NCI-H345 treated with DMSO at 0.1 percent for 48 hours (cell line): ENCODE measurements at regions not wholly inside any gene's neighbourhood (a gene's known extent, or its start where the extent isn't known, plus 50 kb on each side); places are given as distances from the start of the nearest gene placed in this dataset.
"Not testable (repeated sequence)": the region's sequence is repeated elsewhere in the genome, so short reads cannot be mapped to it uniquely, and the experiment has no call there.

Experiments used
- DNase-seq: peaks from one replicate; lab custom pipeline; 2025; ENCODE audit not compliant: unreplicated experiment; lab: John Stamatoyannopoulos, UW

GRCh38 chr2:167844714-167845530, 402.5 kb downstream of the STK39 start:
- DNase-seq, result no peak

- no peak for DNase-seq
These were observed 403.7 kb downstream of the STK39 start for GRCh38 chr2:167843657-167844056.

- DNase-seq, result no peak
These were observed 404.2 kb downstream of the STK39 start for GRCh38 chr2:167843217-167843616.

- DNase-seq, result no peak
These were observed 405.3 kb downstream of the STK39 start for GRCh38 chr2:167842047-167842446.

- not testable (repeated sequence) for DNase-seq
These were observed 412.1 kb downstream of the STK39 start for GRCh38 chr2:167835290-167835689.

GRCh38 chr2:167834707-167835106, 412.7 kb downstream of the STK39 start:
- DNase-seq, result no peak

GRCh38 chr2:167833294-167833693, 414.1 kb downstream of the STK39 start:
- DNase-seq, result no peak

- DNase-seq, result no peak
These were observed 414.5 kb downstream of the STK39 start for GRCh38 chr2:167832868-167833287.

- DNase-seq, result no peak
These were observed 419.9 kb downstream of the STK39 start for GRCh38 chr2:167827352-167828097.

- DNase-seq, result no peak
These were observed 420.5 kb downstream of the STK39 start for GRCh38 chr2:167826906-167827305.

- no peak for DNase-seq
These were observed 421.7 kb downstream of the STK39 start for GRCh38 chr2:167825664-167826063.

- DNase-seq, result no peak
These were observed 424.5 kb downstream of the STK39 start for GRCh38 chr2:167822690-167823465.

- no peak for DNase-seq
These were observed 426.9 kb downstream of the STK39 start for GRCh38 chr2:167820488-167820887.

- DNase-seq, result no peak
These were observed 428.9 kb downstream of the STK39 start for GRCh38 chr2:167818521-167818920.

GRCh38 chr2:167817908-167818307, 429.5 kb downstream of the STK39 start:
- no peak for DNase-seq

- no peak for DNase-seq
These were observed 430.0 kb downstream of the STK39 start for GRCh38 chr2:167817422-167817821.

- no peak for DNase-seq
These were observed 430.5 kb downstream of the STK39 start for GRCh38 chr2:167816874-167817290.

GRCh38 chr2:167814881-167815718, 432.3 kb downstream of the STK39 start:
- DNase-seq, result no peak

GRCh38 chr2:167814482-167814880, 432.9 kb downstream of the STK39 start:
- not testable (repeated sequence) for DNase-seq

- not testable (repeated sequence) for DNase-seq
These were observed 437.6 kb downstream of the STK39 start for GRCh38 chr2:167809799-167810198.
